ENCODE measurements at regions not wholly inside any gene's neighbourhood (a gene's known extent, or its start where the extent isn't known, plus 50 kb on each side); places are given as distances from the start of the nearest gene placed in this dataset.

DNA sequence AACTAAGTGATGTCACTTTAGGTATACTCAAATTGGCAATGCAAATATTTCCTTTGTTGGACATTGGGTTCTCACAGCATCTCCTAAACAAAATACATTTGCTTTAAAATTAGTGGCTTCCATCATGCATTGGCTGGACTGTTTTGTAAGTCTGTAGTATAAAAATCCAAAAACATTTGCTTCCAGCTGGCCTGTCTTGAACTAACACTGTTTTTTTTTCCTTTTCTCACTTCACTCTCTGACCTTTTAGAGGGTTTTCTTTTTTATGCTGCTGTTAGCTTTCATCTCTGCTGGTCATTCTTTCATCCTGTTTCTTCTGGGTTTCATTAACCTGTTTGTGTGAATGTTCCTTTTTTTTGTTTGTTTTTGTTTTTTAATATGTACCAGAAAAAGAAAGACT is 121.7 kb upstream of the MLIP start:
- no peaks in the 10 kb centered on the region for H3K27me3 ChIP-seq
- no peaks in the 10 kb centered on the region for H3K9me3 ChIP-seq
- intact Hi-C loops (cut with DNase I; ENCODE audit: low total_unique reads) (no loop called here), in situ Hi-C loops (cut with MboI; ENCODE audit: low pct_ligation_motif_present in 1 of 4, low pct_unique_long_range_greater_than_20kb in 1 of 4, low sequenced_read_pairs in 3 of 4) (loop anchor here (10.0 to 25.0 kb wide), 6 partner anchors 273 to 1248 kb away; no protein-coding TSS in a partner anchor)
- no peak for TF ChIP-seq EP300 (IDR thresholded peaks at IDR 0.05; ENCODE audit: low read depth)
- TF ChIP-seq POLR2A (IDR thresholded peaks at IDR 0.05): no peak
- TF ChIP-seq POLR2AphosphoS5 (IDR thresholded peaks at IDR 0.05): no peak
- TF ChIP-seq, protein P1, sequence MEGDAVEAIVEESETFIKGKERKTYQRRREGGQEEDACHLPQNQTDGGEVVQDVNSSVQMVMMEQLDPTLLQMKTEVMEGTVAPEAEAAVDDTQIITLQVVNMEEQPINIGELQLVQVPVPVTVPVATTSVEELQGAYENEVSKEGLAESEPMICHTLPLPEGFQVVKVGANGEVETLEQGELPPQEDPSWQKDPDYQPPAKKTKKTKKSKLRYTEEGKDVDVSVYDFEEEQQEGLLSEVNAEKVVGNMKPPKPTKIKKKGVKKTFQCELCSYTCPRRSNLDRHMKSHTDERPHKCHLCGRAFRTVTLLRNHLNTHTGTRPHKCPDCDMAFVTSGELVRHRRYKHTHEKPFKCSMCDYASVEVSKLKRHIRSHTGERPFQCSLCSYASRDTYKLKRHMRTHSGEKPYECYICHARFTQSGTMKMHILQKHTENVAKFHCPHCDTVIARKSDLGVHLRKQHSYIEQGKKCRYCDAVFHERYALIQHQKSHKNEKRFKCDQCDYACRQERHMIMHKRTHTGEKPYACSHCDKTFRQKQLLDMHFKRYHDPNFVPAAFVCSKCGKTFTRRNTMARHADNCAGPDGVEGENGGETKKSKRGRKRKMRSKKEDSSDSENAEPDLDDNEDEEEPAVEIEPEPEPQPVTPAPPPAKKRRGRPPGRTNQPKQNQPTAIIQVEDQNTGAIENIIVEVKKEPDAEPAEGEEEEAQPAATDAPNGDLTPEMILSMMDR (IDR thresholded peaks at IDR 0.05): no peak
- peaks cover 0 to 14% (median 5%) of the 10 kb centered on the region in 4 donors for H3K4me1 ChIP-seq
- H3K27ac ChIP-seq: no peak overlapping the region
- DNase-seq: no peak
- no peaks in the 10 kb centered on the region for H3K36me3 ChIP-seq
- no peak overlapping the region for H3K4me3 ChIP-seq

DNA sequence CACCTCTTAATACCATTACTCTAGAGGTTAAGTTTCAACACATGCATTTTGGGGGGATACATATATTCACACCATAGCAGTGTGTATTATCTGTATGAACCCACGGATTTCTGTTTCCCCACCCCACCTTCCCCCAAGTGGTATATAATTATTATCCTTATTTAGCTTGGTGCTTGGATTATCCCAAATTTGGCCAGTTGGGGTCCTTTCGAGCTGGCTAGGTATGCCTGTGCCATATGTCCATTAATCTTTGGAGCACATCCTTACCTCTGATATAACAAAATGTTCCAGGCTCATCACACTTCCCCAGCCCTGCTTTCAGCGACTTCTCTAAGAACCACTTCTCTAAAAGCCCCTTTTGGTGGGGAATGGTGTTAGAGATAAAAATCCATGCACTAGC is 118.7 kb upstream of the MLIP start:
- no peak for DNase-seq
- in situ Hi-C loops (cut with MboI; ENCODE audit: low pct_ligation_motif_present in 1 of 4, low pct_unique_long_range_greater_than_20kb in 1 of 4, low sequenced_read_pairs in 3 of 4) (loop anchor here (25.0 kb wide), 4 partner anchors 270 to 1245 kb away; no protein-coding TSS in a partner anchor), intact Hi-C loops (cut with DNase I; ENCODE audit: low total_unique reads) (no loop called here)
- TF ChIP-seq POLR2AphosphoS5 (IDR thresholded peaks at IDR 0.05) (no peak), POLR2A (IDR thresholded peaks at IDR 0.05) (no peak), EP300 (IDR thresholded peaks at IDR 0.05; ENCODE audit: low read depth) (no peak)
- TF ChIP-seq, protein P1 (IDR thresholded peaks at IDR 0.05): no peak
- no peak overlapping the region for H3K4me3 ChIP-seq
- H3K4me1 ChIP-seq: no peaks in the 10 kb centered on the region
- no peaks in the 10 kb centered on the region for H3K27me3 ChIP-seq
- H3K9me3 ChIP-seq: no peaks in the 10 kb centered on the region
- no peaks in the 10 kb centered on the region for H3K36me3 ChIP-seq
- H3K27ac ChIP-seq: no peak overlapping the region
- 89 to 96% methylated on average over 2 to 3 of the region's 3 CpGs for WGBS, 2 donors (ENCODE audit: low coverage in 1 of 2)

DNA sequence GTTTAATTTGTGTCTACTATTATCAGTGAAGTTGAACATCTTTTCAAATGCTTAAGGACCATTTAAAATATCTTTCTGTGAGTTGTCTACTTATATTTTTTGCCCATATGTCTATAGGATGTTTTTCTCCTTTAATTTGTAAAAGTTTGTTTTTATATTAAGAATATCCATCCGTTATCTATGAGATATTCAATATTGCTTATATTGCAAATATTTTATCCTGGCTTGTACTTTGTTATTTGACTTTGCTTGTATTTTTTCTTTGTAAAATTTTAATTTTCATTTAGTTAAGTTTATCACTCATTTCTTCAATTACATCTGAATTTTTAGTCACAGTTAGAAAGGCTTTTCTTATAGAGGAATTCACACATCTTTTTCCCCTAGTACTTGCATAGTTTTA is 117.0 kb upstream of the MLIP start:
- H3K27me3 ChIP-seq: no peaks in the 10 kb centered on the region
- in situ Hi-C loops (cut with MboI; ENCODE audit: low pct_ligation_motif_present in 1 of 4, low pct_unique_long_range_greater_than_20kb in 1 of 4, low sequenced_read_pairs in 3 of 4): loop anchor here (25.0 kb wide), 4 partner anchors 268 to 1243 kb away; no protein-coding TSS in a partner anchor

DNA sequence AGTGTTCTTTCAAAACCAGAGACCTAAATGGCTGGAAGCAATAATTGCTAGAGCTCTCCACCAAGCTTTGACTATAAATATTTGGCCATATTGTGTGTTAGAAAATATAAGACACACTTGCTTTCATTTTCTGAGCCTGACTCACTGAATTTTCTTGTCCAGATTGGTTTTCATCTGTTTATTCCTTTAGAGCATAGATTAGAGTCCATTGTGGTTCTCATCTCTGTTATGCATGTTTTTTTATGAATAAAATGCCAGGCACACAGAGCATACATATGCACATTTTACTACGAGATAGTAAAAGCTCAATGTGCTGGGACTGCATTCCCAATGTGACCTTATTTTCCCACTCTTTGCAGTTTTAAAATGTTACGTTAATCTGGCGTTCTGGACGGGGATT is 115.3 kb upstream of the MLIP start:
- intact Hi-C loops (cut with DNase I; ENCODE audit: low total_unique reads): no loop called here
- Histone ChIP-seq H3K9me3 (no peaks in the 10 kb centered on the region), H3K4me1 (no peaks in the 10 kb centered on the region), H3K27me3 (no peaks in the 10 kb centered on the region), H3K36me3 (no peaks in the 10 kb centered on the region), H3K27ac (no peak overlapping the region), H3K4me3 (no peak overlapping the region)
- WGBS, 2 donors (ENCODE audit: low coverage in 1 of 2): 90 to 93% methylated on average over 3 to 4 of the region's 4 CpGs
- no peak for DNase-seq
- in situ Hi-C loops (cut with MboI; ENCODE audit: low pct_ligation_motif_present in 1 of 4, low pct_unique_long_range_greater_than_20kb in 1 of 4, low sequenced_read_pairs in 3 of 4): loop anchor here (25.0 kb wide), 4 partner anchors 266 to 1241 kb away; no protein-coding TSS in a partner anchor
- TF ChIP-seq POLR2A (IDR thresholded peaks at IDR 0.05) (no peak), EP300 (IDR thresholded peaks at IDR 0.05; ENCODE audit: low read depth) (no peak), POLR2AphosphoS5 (IDR thresholded peaks at IDR 0.05) (no peak)
- TF ChIP-seq, protein P1 (IDR thresholded peaks at IDR 0.05): no peak

More for the DNA sequence above, 117.0 kb upstream of the MLIP start:
- H3K9me3 ChIP-seq: no peaks in the 10 kb centered on the region
- no peak overlapping the region for H3K27ac ChIP-seq
- no peak for DNase-seq
- no peaks in the 10 kb centered on the region for H3K36me3 ChIP-seq
- intact Hi-C loops (cut with DNase I; ENCODE audit: low total_unique reads): no loop called here
- TF ChIP-seq POLR2AphosphoS5 (IDR thresholded peaks at IDR 0.05) (no peak), EP300 (IDR thresholded peaks at IDR 0.05; ENCODE audit: low read depth) (no peak), POLR2A (IDR thresholded peaks at IDR 0.05) (no peak)
- TF ChIP-seq, protein P1 (IDR thresholded peaks at IDR 0.05): no peak
- no peak overlapping the region for H3K4me3 ChIP-seq
- WGBS, 2 donors (ENCODE audit: low coverage in 1 of 2): 88 to 100% methylated on average over 1 of the region's 1 CpG
- no peaks in the 10 kb centered on the region for H3K4me1 ChIP-seq
